ENCODE measurements at regions not wholly inside any gene's neighbourhood (a gene's known extent, or its start where the extent isn't known, plus 50 kb on each side); places are given as distances from the start of the nearest gene placed in this dataset.

DNA sequence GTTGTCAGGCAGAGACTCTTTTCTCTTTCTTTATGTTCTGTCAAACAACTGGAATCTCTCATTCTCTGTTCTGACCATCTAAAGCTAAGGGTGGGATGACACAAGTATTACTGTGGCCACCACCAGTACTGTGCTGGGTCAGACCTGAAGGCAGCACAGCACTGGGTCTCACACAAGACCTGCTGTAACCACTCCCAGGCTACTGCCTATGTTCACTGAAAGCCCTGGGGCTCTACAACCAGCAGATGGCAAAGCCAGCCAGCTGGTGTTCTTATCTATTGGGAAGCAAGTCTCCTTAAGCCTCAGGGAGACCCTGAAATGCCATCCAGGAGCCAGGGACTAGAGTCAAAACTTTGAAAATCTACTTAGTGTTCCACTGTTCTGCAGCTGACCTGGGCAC is 189.5 kb downstream of the SLCO4C1 start:
- TF ChIP-seq RFX5 (IDR thresholded peaks at IDR 0.05; ENCODE audit: low read length) (no peak), POLR2AphosphoS5 (IDR thresholded peaks at IDR 0.05; ENCODE audit: low read depth, low read length) (no peak), JUND (IDR thresholded peaks at IDR 0.05) (no peak), SMC3 (IDR thresholded peaks at IDR 0.05; ENCODE audit: low read depth, low read length) (no peak), MXI1 (IDR thresholded peaks at IDR 0.05; ENCODE audit: low read depth, low read length) (no peak), FOXJ3 (CRISPR knock-in tag; IDR thresholded peaks at IDR 0.05) (no peak), EZH2phosphoT487 (IDR thresholded peaks at IDR 0.05; ENCODE audit: borderline replicate concordance, low read depth) (no peak), EP300 (IDR thresholded peaks at IDR 0.05; ENCODE audit: borderline replicate concordance in 1 of 2, low read depth in 1 of 2, low read length in 1 of 2) (no peak)
- TF ChIP-seq, protein P1, sequence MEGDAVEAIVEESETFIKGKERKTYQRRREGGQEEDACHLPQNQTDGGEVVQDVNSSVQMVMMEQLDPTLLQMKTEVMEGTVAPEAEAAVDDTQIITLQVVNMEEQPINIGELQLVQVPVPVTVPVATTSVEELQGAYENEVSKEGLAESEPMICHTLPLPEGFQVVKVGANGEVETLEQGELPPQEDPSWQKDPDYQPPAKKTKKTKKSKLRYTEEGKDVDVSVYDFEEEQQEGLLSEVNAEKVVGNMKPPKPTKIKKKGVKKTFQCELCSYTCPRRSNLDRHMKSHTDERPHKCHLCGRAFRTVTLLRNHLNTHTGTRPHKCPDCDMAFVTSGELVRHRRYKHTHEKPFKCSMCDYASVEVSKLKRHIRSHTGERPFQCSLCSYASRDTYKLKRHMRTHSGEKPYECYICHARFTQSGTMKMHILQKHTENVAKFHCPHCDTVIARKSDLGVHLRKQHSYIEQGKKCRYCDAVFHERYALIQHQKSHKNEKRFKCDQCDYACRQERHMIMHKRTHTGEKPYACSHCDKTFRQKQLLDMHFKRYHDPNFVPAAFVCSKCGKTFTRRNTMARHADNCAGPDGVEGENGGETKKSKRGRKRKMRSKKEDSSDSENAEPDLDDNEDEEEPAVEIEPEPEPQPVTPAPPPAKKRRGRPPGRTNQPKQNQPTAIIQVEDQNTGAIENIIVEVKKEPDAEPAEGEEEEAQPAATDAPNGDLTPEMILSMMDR (IDR thresholded peaks at IDR 0.05), result no peak
- TF ChIP-seq, protein P2, sequence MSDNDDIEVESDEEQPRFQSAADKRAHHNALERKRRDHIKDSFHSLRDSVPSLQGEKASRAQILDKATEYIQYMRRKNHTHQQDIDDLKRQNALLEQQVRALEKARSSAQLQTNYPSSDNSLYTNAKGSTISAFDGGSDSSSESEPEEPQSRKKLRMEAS (IDR thresholded peaks at IDR 0.05; ENCODE audit: low read depth), result no peak
- TF ChIP-seq, protein P3, sequence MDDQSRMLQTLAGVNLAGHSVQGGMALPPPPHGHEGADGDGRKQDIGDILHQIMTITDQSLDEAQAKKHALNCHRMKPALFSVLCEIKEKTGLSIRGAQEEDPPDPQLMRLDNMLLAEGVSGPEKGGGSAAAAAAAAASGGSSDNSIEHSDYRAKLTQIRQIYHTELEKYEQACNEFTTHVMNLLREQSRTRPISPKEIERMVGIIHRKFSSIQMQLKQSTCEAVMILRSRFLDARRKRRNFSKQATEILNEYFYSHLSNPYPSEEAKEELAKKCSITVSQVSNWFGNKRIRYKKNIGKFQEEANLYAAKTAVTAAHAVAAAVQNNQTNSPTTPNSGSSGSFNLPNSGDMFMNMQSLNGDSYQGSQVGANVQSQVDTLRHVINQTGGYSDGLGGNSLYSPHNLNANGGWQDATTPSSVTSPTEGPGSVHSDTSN (IDR thresholded peaks at IDR 0.05), result no peak

All from SK-N-SH (cell line).